A549 (cell line): ENCODE measurements at regions not wholly inside any gene's neighbourhood (a gene's known extent, or its start where the extent isn't known, plus 50 kb on each side); places are given as distances from the start of the nearest gene placed in this dataset.

Experiments used
- CTCF ChIP-seq: fragments of >200 bp; sonication (Bioruptor Twin); formaldehyde crosslinking; IDR thresholded peaks from 3 replicates; pipeline ENCODE4 v1.5.1; 2016
- MAFK ChIP-seq: fragments of 450-650 bp; IDR thresholded peaks from 2 replicates; pipeline ENCODE4 v1.6.1; 2014; ENCODE audit not compliant: partially characterized antibody
- PHF8 ChIP-seq: fragments of 200-600 bp; sonication (generic); IDR thresholded peaks from 2 replicates; pipeline ENCODE4 v1.6.1; 2016; ENCODE audit warnings: low read depth, mild to moderate bottlenecking, antibody characterized with exemption, moderate library complexity, borderline replicate concordance
- POLR2A ChIP-seq: IDR thresholded peaks from 2 replicates; pipeline ENCODE4 v1.6.1; 2012; ENCODE audit warnings: mild to moderate bottlenecking, low read length
- RFX5 ChIP-seq: fragments of 450-650 bp; IDR thresholded peaks from 2 replicates; pipeline ENCODE4 v1.7.1; 2014; ENCODE audit warnings: antibody characterized with exemption, mild to moderate bottlenecking, moderate library complexity

GRCh38 chr14:58760121-58760520, 122.4 kb downstream of the DACT1 start:
- TF ChIP-seq RFX5 (no peak), MAFK (no peak), CTCF (no peak), POLR2A (no peak), PHF8 (no peak)
